RWPE1 (cell line): ENCODE measurements at regions not wholly inside any gene's neighbourhood (a gene's known extent, or its start where the extent isn't known, plus 50 kb on each side); places are given as distances from the start of the nearest gene placed in this dataset.

ENCODE experiments used
- CTCF ChIA-PET: fragments of 350-600 bp; sonication (Branson Sonifier 250); formaldehyde crosslinking; extraction: SDS; loops from one replicate; lab custom pipeline; 2021; lab: Yijun Ruan, JAX
- POLR2A ChIA-PET: fragments of 400-600 bp; formaldehyde crosslinking; extraction: SDS; loops from one replicate; lab custom pipeline; 2020; ENCODE audit warnings: antibody characterized with exemption; ENCODE audit not compliant: low non-redundant PET; lab: Yijun Ruan, JAX
- DNase-seq: peaks from one replicate; pipeline ENCODE4 v3.0.0; 2012; ENCODE audit warnings: low spot score
- H3K27ac ChIP-seq: fragments of 450-650 bp; 2 replicates; pipeline ENCODE4 v1.5.1; 2017
- TF ChIP-seq, protein P1 (sequence below): fragments of 450-650 bp; conservative IDR thresholded peaks from 2 replicates; pipeline ENCODE4 v1.5.1; 2017; ENCODE audit warnings: low read depth, mild to moderate bottlenecking

DNA sequence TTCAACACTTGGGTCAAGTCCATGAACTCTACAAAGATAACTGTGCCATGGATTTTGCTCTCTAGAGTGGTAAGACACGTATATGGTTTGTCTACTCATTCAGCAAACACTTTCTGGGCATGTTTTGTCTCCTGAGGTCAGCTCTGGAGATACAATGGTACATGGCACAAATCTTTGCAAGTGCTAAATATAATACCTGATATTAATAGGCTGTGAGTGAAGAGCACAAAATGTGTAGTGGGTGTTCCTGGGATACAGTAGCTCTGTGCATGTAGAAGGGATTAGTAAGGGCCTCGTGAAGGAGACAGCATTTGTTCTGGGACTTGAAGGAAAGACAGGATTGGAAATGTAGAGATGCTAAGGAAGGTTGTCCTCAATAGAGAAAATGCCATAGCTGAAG lies 360.9 kb downstream of the BCKDHB start:
- CTCF ChIA-PET, result no interaction called here

GRCh38 chr6:80466981-80467380 lies 360.5 kb downstream of the BCKDHB start:
- ChIA-PET POLR2A (no interaction called here), CTCF (no interaction called here)
- no peak for DNase-seq
- no peak overlapping the region for H3K27ac ChIP-seq
- TF ChIP-seq, protein P1, sequence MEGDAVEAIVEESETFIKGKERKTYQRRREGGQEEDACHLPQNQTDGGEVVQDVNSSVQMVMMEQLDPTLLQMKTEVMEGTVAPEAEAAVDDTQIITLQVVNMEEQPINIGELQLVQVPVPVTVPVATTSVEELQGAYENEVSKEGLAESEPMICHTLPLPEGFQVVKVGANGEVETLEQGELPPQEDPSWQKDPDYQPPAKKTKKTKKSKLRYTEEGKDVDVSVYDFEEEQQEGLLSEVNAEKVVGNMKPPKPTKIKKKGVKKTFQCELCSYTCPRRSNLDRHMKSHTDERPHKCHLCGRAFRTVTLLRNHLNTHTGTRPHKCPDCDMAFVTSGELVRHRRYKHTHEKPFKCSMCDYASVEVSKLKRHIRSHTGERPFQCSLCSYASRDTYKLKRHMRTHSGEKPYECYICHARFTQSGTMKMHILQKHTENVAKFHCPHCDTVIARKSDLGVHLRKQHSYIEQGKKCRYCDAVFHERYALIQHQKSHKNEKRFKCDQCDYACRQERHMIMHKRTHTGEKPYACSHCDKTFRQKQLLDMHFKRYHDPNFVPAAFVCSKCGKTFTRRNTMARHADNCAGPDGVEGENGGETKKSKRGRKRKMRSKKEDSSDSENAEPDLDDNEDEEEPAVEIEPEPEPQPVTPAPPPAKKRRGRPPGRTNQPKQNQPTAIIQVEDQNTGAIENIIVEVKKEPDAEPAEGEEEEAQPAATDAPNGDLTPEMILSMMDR, result no peak

More for the DNA sequence above, 360.9 kb downstream of the BCKDHB start:
- TF ChIP-seq, protein P1, result no peak
- H3K27ac ChIP-seq, result no peak overlapping the region
- POLR2A ChIA-PET, result no interaction called here
- no peak for DNase-seq

- DNase-seq, result no peak
- TF ChIP-seq, protein P1, result no peak
- ChIA-PET CTCF (no interaction called here), POLR2A (no interaction called here)
- no peak overlapping the region for H3K27ac ChIP-seq
These were observed 359.0 kb downstream of the BCKDHB start for GRCh38 chr6:80465513-80465912.

GRCh38 chr6:80464901-80465300 lies 358.4 kb downstream of the BCKDHB start:
- POLR2A ChIA-PET, result no interaction called here
- CTCF ChIA-PET, result no interaction called here
- H3K27ac ChIP-seq, result no peak overlapping the region
- DNase-seq, result no peak
- TF ChIP-seq, protein P1, result no peak

GRCh38 chr6:80463197-80463596 lies 356.7 kb downstream of the BCKDHB start:
- ChIA-PET POLR2A (no interaction called here), CTCF (interaction anchor here (0.5 to 0.8 kb wide), 5 partner anchors 12 to 280 kb away, joined by 3 to 4 read pairs (median 4); no protein-coding TSS in a partner anchor)
- TF ChIP-seq, protein P1, result no peak

DNA sequence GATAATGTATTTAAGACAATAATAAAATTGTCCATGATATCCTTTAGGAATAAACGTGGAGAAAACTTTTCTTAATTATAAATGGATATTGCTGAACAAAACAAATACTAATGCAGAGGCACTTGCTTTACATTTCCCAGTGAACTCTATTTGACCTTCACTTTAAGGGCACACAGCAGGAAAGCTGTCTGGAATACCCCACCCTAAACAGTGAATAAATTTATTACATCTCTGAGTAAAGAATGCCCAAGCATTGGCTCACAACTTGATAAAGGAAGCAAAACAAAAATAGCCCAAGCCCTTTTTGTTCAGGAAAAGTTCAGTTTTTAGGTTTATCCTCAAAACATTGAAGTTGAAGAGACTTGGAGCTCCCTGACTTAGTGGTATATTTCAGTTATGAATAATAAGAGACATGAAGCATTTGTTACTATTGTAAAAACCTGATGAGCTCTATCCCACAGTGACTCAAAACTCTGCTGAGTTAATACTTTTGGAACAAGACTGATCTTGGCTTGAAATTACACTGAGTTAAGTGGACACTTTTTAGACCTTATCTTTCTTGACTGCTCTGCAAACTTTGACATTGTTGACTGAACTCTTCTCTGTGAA lies 353.9 kb downstream of the BCKDHB start:
- DNase-seq, result no peak
- H3K27ac ChIP-seq, result no peak overlapping the region
- ChIA-PET CTCF (interaction anchor here (0.5 kb wide), 1 partner anchor 1533 kb away, joined by 3 read pairs; no protein-coding TSS in a partner anchor), POLR2A (no interaction called here)
- TF ChIP-seq, protein P1, result no peak

More at GRCh38 chr6:80463197-80463596, 356.7 kb downstream of the BCKDHB start:
- no peak for DNase-seq
- no peak overlapping the region for H3K27ac ChIP-seq
